ACHN (cell line): ENCODE measurements at regions not wholly inside any gene's neighbourhood (a gene's known extent, or its start where the extent isn't known, plus 50 kb on each side); places are given as distances from the start of the nearest gene placed in this dataset.

Experiments used
- DNase-seq: peaks from one replicate; pipeline ENCODE4 v3.0.0-alpha.2; 2015
- in situ Hi-C: cut with HindIII; loops from 2 replicates; pipeline ENCODE4 v1.10.0; 2017; ENCODE audit warnings: low sequenced_read_pairs, low pct_ligation_motif_present, low pct_unique_long_range_greater_than_20kb

DNA sequence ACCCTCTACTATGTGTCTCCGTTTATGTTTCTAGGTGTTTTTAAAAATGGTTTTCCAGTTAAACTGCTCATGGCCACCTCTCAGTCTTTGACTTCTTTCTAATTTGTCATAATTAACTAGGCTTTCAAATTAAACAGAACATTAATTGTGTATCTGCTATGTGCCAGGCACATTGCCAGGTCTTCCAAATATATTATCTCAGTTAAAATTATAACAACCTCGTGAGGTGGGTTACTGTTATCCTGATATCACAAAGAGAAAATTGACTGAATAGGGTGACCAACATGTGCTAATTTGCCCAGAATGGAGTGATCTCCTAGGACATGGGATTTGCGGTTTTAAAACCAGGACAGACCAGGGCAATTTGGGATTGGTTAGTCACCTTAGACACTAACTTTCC lies 222.4 kb upstream of the TLE3 start:
- in situ Hi-C loops = no loop called here
- no peak for DNase-seq

DNA sequence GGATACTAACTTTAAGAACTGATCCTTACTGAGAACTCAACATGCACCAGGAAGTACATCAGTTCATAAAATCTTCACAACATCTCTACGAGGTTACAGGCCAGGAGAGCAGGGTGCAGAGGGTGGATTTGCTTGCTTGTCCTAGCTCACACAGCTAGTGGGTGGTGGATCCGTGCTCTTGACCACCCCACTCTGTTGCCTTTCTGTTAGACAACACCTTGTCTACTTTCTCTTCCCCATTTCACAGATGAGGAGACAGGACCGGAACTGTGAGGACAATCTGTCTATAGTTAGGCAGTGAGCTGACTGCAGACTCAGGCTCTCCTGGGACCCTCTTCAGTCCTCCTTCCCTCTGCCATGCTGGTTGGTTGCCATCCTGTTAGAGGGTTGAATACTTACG lies 221.7 kb upstream of the TLE3 start:
- DNase-seq = no peak
- in situ Hi-C loops = no loop called here

DNA sequence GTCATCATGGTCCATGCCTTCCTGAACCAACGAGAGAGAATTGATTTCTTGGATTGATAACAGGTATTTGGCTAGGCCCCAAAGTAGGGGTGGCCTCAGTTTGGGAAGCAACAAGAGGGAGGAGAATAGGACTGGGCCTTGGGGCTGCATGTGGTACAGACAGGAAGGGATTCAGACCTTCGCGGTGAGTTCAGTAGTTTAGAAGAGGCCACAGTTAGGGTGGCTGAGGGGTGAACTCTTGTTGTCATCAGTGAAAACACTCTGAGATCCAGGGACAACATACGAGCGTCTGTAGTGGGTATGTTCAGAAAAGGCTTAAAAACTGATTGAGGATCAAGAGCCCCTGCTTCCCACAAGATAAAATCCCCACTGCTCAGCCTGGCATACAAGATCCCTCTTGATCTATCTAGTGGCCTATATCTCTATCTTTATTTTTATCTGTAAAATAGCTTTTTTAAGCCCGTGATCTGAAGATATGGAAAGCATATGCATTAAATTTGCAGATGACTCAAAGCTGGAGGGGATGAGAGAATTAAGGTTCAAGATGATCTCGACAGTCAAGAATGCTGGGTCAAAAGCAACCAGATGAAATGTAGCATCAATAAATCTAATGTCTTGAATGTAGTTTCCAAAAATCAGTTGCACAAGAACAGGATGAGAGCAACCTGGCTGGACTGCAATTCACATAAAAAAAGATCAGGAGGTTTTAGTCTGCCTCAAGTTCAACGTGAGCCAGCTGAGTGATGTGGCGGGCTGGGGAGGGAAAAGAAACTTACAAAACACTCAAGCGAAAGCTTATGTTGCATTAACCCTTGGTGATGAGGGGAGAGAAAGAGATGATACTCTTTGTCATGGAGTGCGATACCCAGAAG lies 221.1 kb upstream of the TLE3 start:
- in situ Hi-C loops = no loop called here
- no peak for DNase-seq

- DNase-seq = no peak
- in situ Hi-C loops = no loop called here
These were observed 218.4 kb upstream of the TLE3 start for GRCh38 chr15:70316059-70316600.

- in situ Hi-C loops = no loop called here
These were observed 217.7 kb upstream of the TLE3 start for GRCh38 chr15:70315431-70315830.

DNA sequence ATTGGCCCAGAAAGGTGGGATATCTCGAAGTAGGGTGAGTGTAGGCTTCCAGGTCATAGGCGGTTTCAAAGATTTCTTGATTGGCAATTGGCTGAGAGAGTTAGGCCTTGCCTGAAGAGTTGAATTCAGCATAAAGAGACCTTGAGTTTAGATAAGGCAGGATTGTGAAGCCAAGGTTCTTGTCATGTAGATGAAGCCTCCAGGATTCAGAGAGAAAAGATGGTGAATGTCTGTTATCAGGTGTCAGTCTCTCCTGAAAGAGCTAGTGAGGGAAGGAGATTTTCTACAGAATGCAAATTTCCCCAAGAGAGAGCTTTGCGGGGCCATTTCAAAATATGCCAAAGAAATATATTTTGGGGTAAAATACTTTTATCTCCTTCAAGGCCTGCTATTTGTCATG lies 217.0 kb upstream of the TLE3 start:
- in situ Hi-C loops = no loop called here

More at GRCh38 chr15:70315431-70315830, 217.7 kb upstream of the TLE3 start:
- DNase-seq = no peak

GRCh38 chr15:70314018-70314354 lies 216.3 kb upstream of the TLE3 start:
- DNase-seq = no peak
- in situ Hi-C loops = no loop called here

More for the DNA sequence above, 217.0 kb upstream of the TLE3 start:
- no peak for DNase-seq

GRCh38 chr15:70313099-70314017 lies 215.6 kb upstream of the TLE3 start:
- no peak for DNase-seq
- in situ Hi-C loops = no loop called here

DNA sequence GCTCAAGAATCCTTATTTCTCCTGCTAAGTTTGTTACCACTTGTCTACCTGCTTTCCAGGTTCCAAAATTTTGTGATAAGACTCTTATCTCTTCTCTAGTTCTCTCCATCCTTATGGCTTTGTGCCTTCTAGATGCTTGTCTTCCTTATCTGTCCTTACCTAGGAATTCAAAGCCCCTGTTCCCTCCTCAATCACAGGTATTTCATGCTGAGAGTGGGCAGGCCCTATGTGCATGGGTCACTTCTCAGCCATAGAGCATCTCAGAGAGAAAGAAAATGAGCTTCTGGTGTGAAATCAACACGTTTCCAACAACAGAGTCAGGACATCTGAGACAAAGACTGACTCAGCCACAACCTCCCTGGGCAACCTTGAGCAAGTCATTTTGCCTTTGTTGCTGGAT lies 214.1 kb upstream of the TLE3 start:
- in situ Hi-C loops = no loop called here
- DNase-seq = no peak

DNA sequence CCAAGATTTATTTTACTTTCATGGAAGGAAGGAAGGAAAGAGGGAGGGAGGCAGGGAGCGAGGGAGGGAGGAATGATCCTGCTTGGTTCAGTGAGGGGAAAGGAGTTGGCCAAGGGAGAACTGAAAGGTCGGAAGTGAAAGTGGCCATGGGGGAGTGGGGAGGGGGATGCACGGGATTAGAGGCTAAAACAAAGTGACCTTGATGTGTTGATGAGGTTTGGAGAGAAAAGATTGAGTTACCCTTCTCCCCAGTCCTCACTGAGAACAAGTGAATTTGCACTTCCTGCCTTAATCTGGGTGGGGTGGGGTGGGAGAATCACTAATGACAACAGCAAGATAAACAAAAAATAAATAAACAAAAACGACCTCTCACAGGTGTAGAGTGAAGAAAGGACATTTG lies 212.0 kb upstream of the TLE3 start:
- in situ Hi-C loops = no loop called here
- no peak for DNase-seq

DNA sequence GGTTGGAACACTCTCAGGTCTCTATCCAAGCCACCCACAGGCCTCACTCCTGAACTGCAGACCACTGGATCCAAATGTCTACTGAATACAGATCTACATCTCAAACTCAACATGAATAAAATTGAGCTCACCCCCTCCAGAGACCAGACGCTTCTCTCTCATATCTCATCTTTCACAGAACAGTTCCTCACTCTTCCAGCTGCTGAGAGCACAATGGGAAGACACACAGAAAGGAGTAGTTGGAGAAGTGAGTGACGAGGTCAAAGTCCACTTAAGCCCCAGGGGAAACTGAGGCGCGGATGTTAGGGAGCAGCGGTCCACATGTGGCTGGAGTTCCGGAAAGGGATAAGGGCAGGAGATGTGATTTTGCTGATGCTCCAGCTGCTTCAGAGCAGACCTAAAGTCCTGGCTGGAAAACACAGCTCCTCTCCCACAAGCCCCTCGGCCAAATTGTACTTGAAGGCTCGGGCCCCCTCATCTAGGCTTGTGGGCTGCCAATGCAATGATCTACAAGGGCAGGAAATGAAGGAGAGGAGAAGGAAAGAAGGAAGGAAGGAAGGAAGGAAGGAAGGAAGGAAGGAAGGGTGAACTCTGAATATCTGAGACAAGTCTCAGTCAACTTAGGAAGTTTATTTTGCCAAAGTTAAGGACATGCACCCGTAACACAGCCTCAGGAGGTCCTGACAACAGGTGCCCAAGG lies 211.2 kb upstream of the TLE3 start:
- in situ Hi-C loops = no loop called here
- DNase-seq = no peak

- DNase-seq = no peak
- in situ Hi-C loops = no loop called here
These were observed 210.5 kb upstream of the TLE3 start for GRCh38 chr15:70308011-70308734.

- DNase-seq = no peak
- in situ Hi-C loops = no loop called here
These were observed 208.9 kb upstream of the TLE3 start for GRCh38 chr15:70306582-70306981.

DNA sequence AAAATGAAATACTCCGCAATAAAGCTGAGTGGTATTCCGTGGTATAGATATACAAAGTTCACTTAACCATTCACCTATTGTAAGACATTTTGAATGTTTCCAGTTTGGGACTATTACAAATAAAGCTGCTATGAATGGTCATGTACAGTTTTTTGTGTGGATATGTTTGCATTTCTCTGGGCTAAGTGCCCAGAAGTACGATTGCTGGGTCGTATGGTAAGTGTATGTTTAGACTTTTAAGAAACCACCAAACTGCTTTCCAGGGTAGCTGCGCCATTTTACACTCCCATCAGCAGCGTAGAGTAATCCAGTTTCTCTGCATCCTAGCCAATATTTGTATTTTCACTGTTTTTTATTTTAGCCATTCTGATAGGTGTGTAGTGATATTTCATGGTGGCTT lies 208.4 kb upstream of the TLE3 start:
- in situ Hi-C loops = no loop called here

GRCh38 chr15:70303981-70304380 lies 206.3 kb upstream of the TLE3 start:
- in situ Hi-C loops = no loop called here
- no peak for DNase-seq

More for the DNA sequence above, 208.4 kb upstream of the TLE3 start:
- no peak for DNase-seq

DNA sequence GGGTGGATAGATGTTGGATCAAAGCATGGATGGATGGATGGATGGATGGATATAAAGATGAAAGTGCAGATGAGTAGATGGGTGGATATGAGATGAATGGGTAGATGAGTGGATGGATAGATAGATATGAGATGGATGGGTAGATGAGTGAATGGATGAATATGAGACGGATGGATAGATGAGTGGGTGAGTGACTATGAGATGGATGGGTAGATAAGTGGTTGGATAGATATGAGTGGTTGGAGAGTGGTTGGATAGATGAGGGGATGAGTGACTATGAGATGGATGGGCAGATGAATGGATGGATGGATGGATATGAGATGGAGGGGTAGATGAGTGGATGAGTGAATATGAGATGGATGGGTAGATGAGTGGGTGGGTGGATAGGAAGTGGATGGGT lies 204.6 kb upstream of the TLE3 start:
- in situ Hi-C loops = no loop called here
- DNase-seq = no peak

- DNase-seq = no peak
- in situ Hi-C loops = no loop called here
These were observed 203.7 kb upstream of the TLE3 start for GRCh38 chr15:70301396-70301795.
